ENCODE measurements at regions not wholly inside any gene's neighbourhood (a gene's known extent, or its start where the extent isn't known, plus 50 kb on each side); places are given as distances from the start of the nearest gene placed in this dataset.

DNA sequence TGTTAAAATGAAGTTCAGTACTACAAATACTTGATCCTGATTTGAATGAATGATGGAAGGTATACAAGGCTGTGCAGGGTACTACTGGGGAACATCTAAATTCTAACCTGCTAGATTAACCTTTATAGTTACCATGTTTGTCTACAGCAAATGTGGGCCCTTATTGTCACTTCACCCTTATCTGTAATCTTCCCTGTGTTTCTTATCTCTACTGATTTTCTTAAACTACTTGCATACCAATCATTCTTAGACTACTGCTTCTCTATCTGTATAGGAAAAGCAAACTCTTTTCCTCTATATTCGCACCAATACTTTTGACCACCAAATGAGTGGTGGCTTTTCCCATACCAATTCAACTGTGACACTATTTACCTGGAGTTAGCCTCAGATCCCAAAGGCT, 210.7 kb downstream of the HINT1 start:
- H3K79me2 ChIP-seq (ENCODE audit: insufficient read depth), result no peaks in the 10 kb centered on the region
- no peaks in the 10 kb centered on the region for H3K27me3 ChIP-seq (replicated peaks; ENCODE audit: insufficient read depth)
- no peaks in the 10 kb centered on the region for H3K9me2 ChIP-seq (ENCODE audit: insufficient read depth)
- 19 to 50% methylated on average over 1 of the region's 1 CpG for WGBS, 2 experiments (ENCODE audit: low coverage in 1 of 2, low lambda C conversion rate in 2 of 2, missing lambda C conversion rate in 2 of 2)
- no peaks in the 10 kb centered on the region for H3K36me3 ChIP-seq (ENCODE audit: low read depth)
- H3K4me2 ChIP-seq (ENCODE audit: unreplicated experiment), result no peak overlapping the region
- no peaks in the 10 kb centered on the region for H4K20me1 ChIP-seq (ENCODE audit: insufficient read depth)
- no peak for TF ChIP-seq EZH2phosphoT487 (IDR thresholded peaks at IDR 0.05; ENCODE audit: insufficient read depth, low read depth)
- no peak for TF ChIP-seq EZH2 (IDR thresholded peaks at IDR 0.05; ENCODE audit: insufficient read depth, poor library complexity, severe bottlenecking)
- DNase-seq, result no peak
- H3K9ac ChIP-seq, result no peak overlapping the region
- in situ Hi-C loops (cut with MboI), result no loop called here
- H3K9me3 ChIP-seq (ENCODE audit: low read depth), result no peaks in the 10 kb centered on the region
- H3K27ac ChIP-seq, result no peak overlapping the region
- no peak overlapping the region for H2AFZ ChIP-seq
- H3F3A ChIP-seq (ENCODE audit: insufficient read depth), result no peaks in the 10 kb centered on the region
- H3K4me3 ChIP-seq, result no peak overlapping the region
- H3K4me1 ChIP-seq (ENCODE audit: insufficient read depth), result no peaks in the 10 kb centered on the region

DNA sequence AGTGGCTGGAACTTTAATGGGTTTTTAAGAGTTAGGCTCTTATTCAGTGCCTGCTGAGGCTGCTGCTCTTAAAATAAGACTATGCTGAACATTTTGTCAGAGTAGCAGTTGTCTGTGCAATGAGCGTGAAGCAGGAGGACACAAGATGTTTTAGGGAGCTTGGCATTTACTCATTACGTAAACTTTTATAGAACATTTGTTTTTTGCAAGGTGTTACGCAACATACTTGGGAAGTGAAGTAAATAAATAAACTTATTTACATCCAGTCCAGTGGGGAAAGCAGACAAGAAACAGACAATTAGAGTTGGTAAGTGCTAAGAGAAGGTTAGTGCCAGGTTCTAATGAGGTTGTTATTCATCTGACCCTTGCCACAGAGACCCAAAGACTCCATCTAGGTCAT, 226.0 kb downstream of the HINT1 start:
- H3K4me3 ChIP-seq, result no peak overlapping the region
- no peaks in the 10 kb centered on the region for H3K9me3 ChIP-seq (ENCODE audit: low read depth)
- no peak overlapping the region for H2AFZ ChIP-seq
- no peaks in the 10 kb centered on the region for H3K27me3 ChIP-seq (replicated peaks; ENCODE audit: insufficient read depth)
- no peaks in the 10 kb centered on the region for H3K79me2 ChIP-seq (ENCODE audit: insufficient read depth)
- H3K36me3 ChIP-seq (ENCODE audit: low read depth), result no peaks in the 10 kb centered on the region
- H3K27ac ChIP-seq, result no peak overlapping the region
- H3K4me1 ChIP-seq (ENCODE audit: insufficient read depth), result no peaks in the 10 kb centered on the region
- no peak for TF ChIP-seq EZH2phosphoT487 (IDR thresholded peaks at IDR 0.05; ENCODE audit: insufficient read depth, low read depth)
- no peak for TF ChIP-seq EZH2 (IDR thresholded peaks at IDR 0.05; ENCODE audit: insufficient read depth, poor library complexity, severe bottlenecking)
- WGBS, 2 experiments (ENCODE audit: low coverage in 1 of 2, low lambda C conversion rate in 2 of 2, missing lambda C conversion rate in 2 of 2), result 18 to 28% methylated on average over 3 of the region's 3 CpGs
- H4K20me1 ChIP-seq (ENCODE audit: insufficient read depth), result no peaks in the 10 kb centered on the region
- no peak overlapping the region for H3K4me2 ChIP-seq (ENCODE audit: unreplicated experiment)
- H3K9me2 ChIP-seq (ENCODE audit: insufficient read depth), result no peaks in the 10 kb centered on the region
- in situ Hi-C loops (cut with MboI), result no loop called here
- no peak for DNase-seq
- no peaks in the 10 kb centered on the region for H3F3A ChIP-seq (ENCODE audit: insufficient read depth)
- no peak overlapping the region for H3K9ac ChIP-seq

DNA sequence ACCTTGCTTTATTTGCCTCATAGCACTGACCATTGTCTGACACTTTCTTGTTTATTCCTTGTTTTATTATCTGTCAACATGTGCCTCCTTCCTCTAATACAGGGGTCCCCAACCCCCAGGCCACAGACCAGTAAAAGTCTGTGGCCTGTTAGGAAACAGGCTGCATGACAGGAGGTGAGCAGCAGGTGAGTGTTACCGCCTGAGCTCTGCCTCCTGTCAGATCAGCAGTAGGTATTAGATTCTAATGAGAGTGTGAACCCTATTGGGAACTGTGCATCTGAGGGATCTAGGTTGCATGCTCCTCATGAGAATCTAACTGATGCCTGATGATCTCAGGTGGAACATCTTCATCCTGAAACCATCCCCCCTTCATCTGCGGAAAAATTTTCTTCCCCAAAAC, 228.0 kb downstream of the HINT1 start:
- in situ Hi-C loops (cut with MboI), result no loop called here
- no peak overlapping the region for H2AFZ ChIP-seq
- H3K79me2 ChIP-seq (ENCODE audit: insufficient read depth), result no peaks in the 10 kb centered on the region
- H3F3A ChIP-seq (ENCODE audit: insufficient read depth), result no peaks in the 10 kb centered on the region
- DNase-seq, result no peak
- no peaks in the 10 kb centered on the region for H3K9me3 ChIP-seq (ENCODE audit: low read depth)
- H3K4me2 ChIP-seq (ENCODE audit: unreplicated experiment), result no peak overlapping the region
- no peaks in the 10 kb centered on the region for H3K4me1 ChIP-seq (ENCODE audit: insufficient read depth)
- H3K9ac ChIP-seq, result no peak overlapping the region
- no peaks in the 10 kb centered on the region for H3K27me3 ChIP-seq (replicated peaks; ENCODE audit: insufficient read depth)
- 38 to 39% methylated on average over 2 of the region's 2 CpGs for WGBS, 2 experiments (ENCODE audit: low coverage in 1 of 2, low lambda C conversion rate in 2 of 2, missing lambda C conversion rate in 2 of 2)
- no peak for TF ChIP-seq EZH2phosphoT487 (IDR thresholded peaks at IDR 0.05; ENCODE audit: insufficient read depth, low read depth)
- TF ChIP-seq EZH2 (IDR thresholded peaks at IDR 0.05; ENCODE audit: insufficient read depth, poor library complexity, severe bottlenecking), result no peak
- H3K27ac ChIP-seq, result no peak overlapping the region
- H3K9me2 ChIP-seq (ENCODE audit: insufficient read depth), result no peaks in the 10 kb centered on the region
- H3K4me3 ChIP-seq, result no peak overlapping the region
- no peaks in the 10 kb centered on the region for H3K36me3 ChIP-seq (ENCODE audit: low read depth)
- no peaks in the 10 kb centered on the region for H4K20me1 ChIP-seq (ENCODE audit: insufficient read depth)

DNA sequence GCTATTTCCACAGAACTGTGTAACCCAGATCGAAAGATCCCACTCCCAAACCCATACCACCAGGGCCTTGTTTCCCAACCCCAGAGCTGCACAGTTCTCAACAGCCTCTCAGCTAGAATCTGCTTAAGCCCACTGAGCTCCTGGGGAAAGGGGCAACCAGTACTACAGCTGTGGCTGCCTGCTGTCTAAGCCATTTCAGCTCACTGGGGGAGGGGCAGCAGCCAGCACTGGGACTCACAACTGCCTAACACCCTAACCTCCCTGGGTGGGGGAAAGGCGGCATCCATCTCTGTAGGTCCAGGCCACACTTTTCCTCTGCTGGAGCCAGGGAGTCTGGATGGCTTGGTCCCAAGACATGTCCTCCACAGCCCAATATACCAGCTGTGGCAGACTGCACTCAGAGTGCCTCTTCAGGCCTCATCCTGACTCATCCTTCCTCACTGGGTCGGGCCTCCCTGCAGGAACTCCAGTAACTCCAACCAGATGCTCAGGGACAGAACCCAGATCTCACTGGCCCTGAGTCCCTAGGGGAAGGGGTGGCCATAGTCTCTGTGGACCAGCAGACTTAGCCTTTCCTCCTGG, 241.4 kb downstream of the HINT1 start:
- Histone ChIP-seq H3K4me2 (ENCODE audit: unreplicated experiment) (no peak overlapping the region), H3F3A (ENCODE audit: insufficient read depth) (no peaks in the 10 kb centered on the region), H4K20me1 (ENCODE audit: insufficient read depth) (no peaks in the 10 kb centered on the region), H3K36me3 (ENCODE audit: low read depth) (no peaks in the 10 kb centered on the region), H3K4me3 (no peak overlapping the region), H3K27ac (no peak overlapping the region), H3K4me1 (ENCODE audit: insufficient read depth) (no peaks in the 10 kb centered on the region), H3K27me3 (replicated peaks; ENCODE audit: insufficient read depth) (no peaks in the 10 kb centered on the region), H3K79me2 (ENCODE audit: insufficient read depth) (no peaks in the 10 kb centered on the region), H2AFZ (no peak overlapping the region), H3K9me2 (ENCODE audit: insufficient read depth) (no peaks in the 10 kb centered on the region), H3K9me3 (ENCODE audit: low read depth) (no peaks in the 10 kb centered on the region), H3K9ac (no peak overlapping the region)
- DNase-seq, result peak; percentile 37
- in situ Hi-C loops (cut with MboI), result no loop called here
- WGBS, 2 experiments (ENCODE audit: low coverage in 1 of 2, low lambda C conversion rate in 2 of 2, missing lambda C conversion rate in 2 of 2), result 14 to 28% methylated on average over 3 of the region's 3 CpGs
- TF ChIP-seq EZH2 (IDR thresholded peaks at IDR 0.05; ENCODE audit: insufficient read depth, poor library complexity, severe bottlenecking), result no peak
- no peak for TF ChIP-seq EZH2phosphoT487 (IDR thresholded peaks at IDR 0.05; ENCODE audit: insufficient read depth, low read depth)

DNA sequence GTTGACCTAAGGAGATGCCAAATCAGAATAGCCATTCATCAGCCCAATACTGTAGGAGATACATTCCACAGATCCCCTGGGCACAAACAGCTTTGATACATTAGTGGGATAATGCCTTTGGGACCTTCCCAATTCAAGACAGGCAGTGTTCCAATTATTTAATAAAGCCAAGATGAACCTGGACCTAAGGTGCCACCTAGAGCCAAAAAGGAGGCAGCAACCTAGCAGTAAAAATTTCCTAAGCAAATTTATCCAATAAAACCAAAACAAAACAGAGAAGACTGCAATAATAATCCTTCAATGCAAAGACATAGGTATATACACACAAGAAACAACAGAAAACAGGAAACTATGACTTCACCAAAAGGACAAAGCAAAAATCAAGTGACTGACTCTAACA, 253.0 kb downstream of the HINT1 start:
- Histone ChIP-seq H3K9me3 (ENCODE audit: low read depth) (no peaks in the 10 kb centered on the region), H3K4me1 (ENCODE audit: insufficient read depth) (no peaks in the 10 kb centered on the region), H3K27ac (no peak overlapping the region), H3K9me2 (ENCODE audit: insufficient read depth) (no peaks in the 10 kb centered on the region), H3F3A (ENCODE audit: insufficient read depth) (no peaks in the 10 kb centered on the region), H3K4me3 (no peak overlapping the region), H3K4me2 (ENCODE audit: unreplicated experiment) (no peak overlapping the region), H3K79me2 (ENCODE audit: insufficient read depth) (no peaks in the 10 kb centered on the region), H2AFZ (no peak overlapping the region), H3K9ac (no peak overlapping the region), H4K20me1 (ENCODE audit: insufficient read depth) (no peaks in the 10 kb centered on the region), H3K27me3 (replicated peaks; ENCODE audit: insufficient read depth) (no peaks in the 10 kb centered on the region), H3K36me3 (ENCODE audit: low read depth) (no peaks in the 10 kb centered on the region)
- in situ Hi-C loops (cut with MboI), result no loop called here
- TF ChIP-seq EZH2phosphoT487 (IDR thresholded peaks at IDR 0.05; ENCODE audit: insufficient read depth, low read depth) (no peak), EZH2 (IDR thresholded peaks at IDR 0.05; ENCODE audit: insufficient read depth, poor library complexity, severe bottlenecking) (no peak)
- DNase-seq, result no peak

Data from GM23248 (cell line).